HG03097 (cell line): ENCODE measurements at regions not wholly inside any gene's neighbourhood (a gene's known extent, or its start where the extent isn't known, plus 50 kb on each side); places are given as distances from the start of the nearest gene placed in this dataset.
"Not testable (repeated sequence)": the region's sequence is repeated elsewhere in the genome, so short reads cannot be mapped to it uniquely, and the experiment has no call there.

Source experiments
- ATAC-seq: cut with Tn5 transposase; IDR thresholded peaks from one replicate; pipeline ENCODE4 v1.9.1; 2021; ENCODE audit not compliant: unreplicated experiment, low FRiP score

- not testable (repeated sequence) for ATAC-seq
These were observed 153.3 kb downstream of the ADRA2C start for GRCh38 chr4:3919509-3919908.

GRCh38 chr4:3921902-3922301 is 155.7 kb downstream of the ADRA2C start:
- not testable (repeated sequence) for ATAC-seq

- ATAC-seq, result not testable (repeated sequence)
These were observed 159.7 kb downstream of the ADRA2C start for GRCh38 chr4:3925841-3926240.

GRCh38 chr4:3926271-3926670 is 160.1 kb downstream of the ADRA2C start:
- not testable (repeated sequence) for ATAC-seq

GRCh38 chr4:3926969-3927755 is 161.0 kb downstream of the ADRA2C start:
- not testable (repeated sequence) for ATAC-seq

- ATAC-seq, result not testable (repeated sequence)
These were observed 163.2 kb downstream of the ADRA2C start for GRCh38 chr4:3929431-3929830.

- ATAC-seq, result not testable (repeated sequence)
These were observed 166.5 kb downstream of the ADRA2C start for GRCh38 chr4:3932734-3933133.

- ATAC-seq, result not testable (repeated sequence)
These were observed 169.2 kb downstream of the ADRA2C start for GRCh38 chr4:3935406-3935805.

- no peak for ATAC-seq
These were observed 170.0 kb downstream of the ADRA2C start for GRCh38 chr4:3936184-3936583.

GRCh38 chr4:3937849-3938562 is 171.8 kb downstream of the ADRA2C start:
- ATAC-seq, result not testable (repeated sequence)

GRCh38 chr4:3938676-3939075 is 172.5 kb downstream of the ADRA2C start:
- not testable (repeated sequence) for ATAC-seq

- not testable (repeated sequence) for ATAC-seq
These were observed 173.9 kb downstream of the ADRA2C start for GRCh38 chr4:3939954-3940591.

GRCh38 chr4:3941735-3942522 is 175.7 kb downstream of the ADRA2C start:
- ATAC-seq, result not testable (repeated sequence)

GRCh38 chr4:3942569-3942971 is 176.4 kb downstream of the ADRA2C start:
- ATAC-seq, result not testable (repeated sequence)

- not testable (repeated sequence) for ATAC-seq
These were observed 176.9 kb downstream of the ADRA2C start for GRCh38 chr4:3943051-3943450.

GRCh38 chr4:3945511-3946290 is 179.5 kb downstream of the ADRA2C start:
- no peak for ATAC-seq

- not testable (repeated sequence) for ATAC-seq
These were observed 180.4 kb downstream of the ADRA2C start for GRCh38 chr4:3946553-3946952.

GRCh38 chr4:3947761-3948160 is 181.6 kb downstream of the ADRA2C start:
- ATAC-seq, result not testable (repeated sequence)

- ATAC-seq, result not testable (repeated sequence)
These were observed 182.0 kb downstream of the ADRA2C start for GRCh38 chr4:3948210-3948609.

- not testable (repeated sequence) for ATAC-seq
These were observed 183.7 kb downstream of the ADRA2C start for GRCh38 chr4:3949916-3950315.
